SU-DHL-6 (cell line): ENCODE measurements at regions not wholly inside any gene's neighbourhood (a gene's known extent, or its start where the extent isn't known, plus 50 kb on each side); places are given as distances from the start of the nearest gene placed in this dataset.

ENCODE experiments used
- H2AFZ ChIP-seq: fragments of 200-600 bp; sonication (generic); 2 replicates; pipeline ENCODE4 v1.6.1; 2014; ENCODE audit warnings: low read depth, mild to moderate bottlenecking, moderate library complexity, mixed read lengths, antibody characterized with exemption, low read length; ENCODE audit not compliant: severe bottlenecking
- H3F3A ChIP-seq: fragments of 200-600 bp; shearing (Covaris generic); 2 replicates; pipeline ENCODE4 v1.6.0; 2016; ENCODE audit warnings: antibody characterized with exemption, mild to moderate bottlenecking; ENCODE audit not compliant: insufficient read depth
- H3K27ac ChIP-seq: fragments of 200-600 bp; sonication (generic); 2 replicates; pipeline ENCODE4 v1.5.1; 2016; ENCODE audit warnings: low read depth, mild to moderate bottlenecking, low read length, moderate library complexity, mixed read lengths
- H3K27me3 ChIP-seq: fragments of 200-600 bp; sonication (generic), shearing (Covaris generic); 2 replicates; pipeline ENCODE4 v1.6.0; 2014; ENCODE audit warnings: mild to moderate bottlenecking, low read length
- H3K36me3 ChIP-seq: fragments of 200-600 bp; sonication (generic); 2 replicates; pipeline ENCODE4 v1.6.1; 2014; ENCODE audit warnings: mild to moderate bottlenecking, low read length, mixed read lengths
- H3K4me2 ChIP-seq: fragments of 300-600, 200-600 bp; shearing (Covaris generic), sonication (generic); 2 replicates; pipeline ENCODE4 v1.6.0; 2014; ENCODE audit warnings: low read length, low read depth, mild to moderate bottlenecking; ENCODE audit not compliant: poor library complexity, severe bottlenecking
- H3K4me3 ChIP-seq: fragments of 200-600 bp; sonication (generic); 2 replicates; pipeline ENCODE4 v1.5.1; 2014; ENCODE audit warnings: antibody characterized with exemption, low read length, mild to moderate bottlenecking, mixed read lengths; ENCODE audit not compliant: insufficient read depth, poor library complexity, severe bottlenecking
- H3K79me2 ChIP-seq: fragments of 200-600 bp; sonication (generic); 2 replicates; pipeline ENCODE4 v1.6.1; 2014; ENCODE audit warnings: mild to moderate bottlenecking, low read length, moderate library complexity; ENCODE audit not compliant: insufficient read depth
- H3K9ac ChIP-seq: fragments of 200-600 bp; sonication (generic); 2 replicates; pipeline ENCODE4 v1.7.0; 2014; ENCODE audit warnings: mild to moderate bottlenecking, low read length
- H3K9me2 ChIP-seq: fragments of 200-600 bp; sonication (generic); replicated peaks from 2 replicates; pipeline ENCODE4 v1.6.1; 2014; ENCODE audit warnings: low read length; ENCODE audit not compliant: insufficient read depth
- H3K9me3 ChIP-seq: fragments of 200-600 bp; sonication (generic); 2 replicates; pipeline ENCODE4 v1.6.1; 2014; ENCODE audit warnings: low read length, mixed read lengths; ENCODE audit not compliant: insufficient read depth
- H4K20me1 ChIP-seq: fragments of 200-600 bp; sonication (generic); 2 replicates; pipeline ENCODE4 v1.6.1; 2014; ENCODE audit warnings: low read depth, mild to moderate bottlenecking, antibody characterized with exemption, low read length, moderate library complexity, mixed read lengths
- EZH2phosphoT487 ChIP-seq: fragments of 200-600 bp; sonication (generic), shearing (Covaris generic); conservative IDR thresholded peaks from 2 replicates; pipeline ENCODE4 v1.6.1; 2018; ENCODE audit warnings: mild to moderate bottlenecking, antibody characterized with exemption, low read length, moderate library complexity, mixed read lengths
- TF ChIP-seq, protein P1 (sequence below): fragments of 200-600 bp; sonication (generic); IDR thresholded peaks from one replicate; pipeline ENCODE4 v1.5.1; 2017; ENCODE audit warnings: antibody characterized with exemption, mild to moderate bottlenecking, low read length, moderate library complexity; ENCODE audit not compliant: insufficient read depth, poor library complexity, severe bottlenecking

DNA sequence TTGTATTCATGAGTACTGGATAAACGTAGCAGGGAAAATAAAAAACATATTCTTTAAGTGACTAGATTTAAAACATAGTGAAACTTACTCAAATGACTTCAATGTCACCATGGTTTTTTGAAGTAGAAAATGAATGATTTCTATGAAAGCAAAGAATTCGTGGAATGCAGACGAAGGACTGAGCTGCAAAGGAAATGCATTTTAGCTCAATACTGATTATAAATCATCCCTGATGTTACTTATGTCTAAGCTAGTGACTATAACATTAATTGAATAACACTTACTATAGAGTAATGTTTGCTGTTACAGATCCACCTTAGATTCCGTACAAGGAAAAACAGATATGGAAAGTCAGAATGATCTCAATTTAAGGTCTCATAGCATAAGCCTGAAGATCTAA, 1257.7 kb upstream of the CDH2 start:
- Histone ChIP-seq H3K4me3 (no peak overlapping the region), H3K27me3 (no peaks in the 10 kb centered on the region), H2AFZ (no peak overlapping the region), H3K4me2 (no peak overlapping the region), H3K36me3 (no peaks in the 10 kb centered on the region), H3F3A (no peaks in the 10 kb centered on the region), H4K20me1 (no peaks in the 10 kb centered on the region), H3K79me2 (no peaks in the 10 kb centered on the region), H3K9ac (no peak overlapping the region), H3K9me3 (peaks cover 14% of the 10 kb centered on the region; the same call in 1 of the 2 replicates), H3K27ac (no peak overlapping the region), H3K9me2 (no peaks in the 10 kb centered on the region)
- TF ChIP-seq EZH2phosphoT487, result no peak
- TF ChIP-seq, protein P1, sequence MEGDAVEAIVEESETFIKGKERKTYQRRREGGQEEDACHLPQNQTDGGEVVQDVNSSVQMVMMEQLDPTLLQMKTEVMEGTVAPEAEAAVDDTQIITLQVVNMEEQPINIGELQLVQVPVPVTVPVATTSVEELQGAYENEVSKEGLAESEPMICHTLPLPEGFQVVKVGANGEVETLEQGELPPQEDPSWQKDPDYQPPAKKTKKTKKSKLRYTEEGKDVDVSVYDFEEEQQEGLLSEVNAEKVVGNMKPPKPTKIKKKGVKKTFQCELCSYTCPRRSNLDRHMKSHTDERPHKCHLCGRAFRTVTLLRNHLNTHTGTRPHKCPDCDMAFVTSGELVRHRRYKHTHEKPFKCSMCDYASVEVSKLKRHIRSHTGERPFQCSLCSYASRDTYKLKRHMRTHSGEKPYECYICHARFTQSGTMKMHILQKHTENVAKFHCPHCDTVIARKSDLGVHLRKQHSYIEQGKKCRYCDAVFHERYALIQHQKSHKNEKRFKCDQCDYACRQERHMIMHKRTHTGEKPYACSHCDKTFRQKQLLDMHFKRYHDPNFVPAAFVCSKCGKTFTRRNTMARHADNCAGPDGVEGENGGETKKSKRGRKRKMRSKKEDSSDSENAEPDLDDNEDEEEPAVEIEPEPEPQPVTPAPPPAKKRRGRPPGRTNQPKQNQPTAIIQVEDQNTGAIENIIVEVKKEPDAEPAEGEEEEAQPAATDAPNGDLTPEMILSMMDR, result no peak

DNA sequence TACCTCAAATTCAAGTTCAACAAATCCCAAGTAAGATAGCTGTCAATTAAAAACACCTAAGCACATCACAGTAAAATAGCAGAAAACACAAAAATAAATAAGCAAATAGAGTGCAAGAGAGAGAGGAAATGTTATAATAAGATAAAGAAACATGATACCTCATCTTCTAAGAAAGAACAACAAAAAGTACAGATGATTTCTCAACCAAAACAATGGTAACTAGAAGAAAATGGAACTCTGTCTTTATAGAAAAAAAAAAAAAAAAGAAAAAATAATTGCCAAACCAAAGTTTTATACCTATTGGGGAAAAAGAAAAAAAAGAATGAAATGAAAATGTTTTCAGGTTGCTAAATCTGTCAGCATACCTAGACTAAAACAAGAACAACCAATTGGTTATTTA, 1253.5 kb upstream of the CDH2 start:
- Histone ChIP-seq H3K27ac (no peak overlapping the region), H3K36me3 (no peaks in the 10 kb centered on the region), H3K4me3 (no peak overlapping the region), H3K9me2 (no peaks in the 10 kb centered on the region), H4K20me1 (no peaks in the 10 kb centered on the region), H3K27me3 (no peaks in the 10 kb centered on the region), H3K9me3 (peaks cover 10% of the 10 kb centered on the region; the same call in 1 of the 2 replicates), H3K79me2 (no peaks in the 10 kb centered on the region), H3F3A (no peaks in the 10 kb centered on the region), H3K9ac (no peak overlapping the region), H2AFZ (no peak overlapping the region), H3K4me2 (no peak overlapping the region)
- TF ChIP-seq, protein P1, result no peak
- no peak for TF ChIP-seq EZH2phosphoT487

DNA sequence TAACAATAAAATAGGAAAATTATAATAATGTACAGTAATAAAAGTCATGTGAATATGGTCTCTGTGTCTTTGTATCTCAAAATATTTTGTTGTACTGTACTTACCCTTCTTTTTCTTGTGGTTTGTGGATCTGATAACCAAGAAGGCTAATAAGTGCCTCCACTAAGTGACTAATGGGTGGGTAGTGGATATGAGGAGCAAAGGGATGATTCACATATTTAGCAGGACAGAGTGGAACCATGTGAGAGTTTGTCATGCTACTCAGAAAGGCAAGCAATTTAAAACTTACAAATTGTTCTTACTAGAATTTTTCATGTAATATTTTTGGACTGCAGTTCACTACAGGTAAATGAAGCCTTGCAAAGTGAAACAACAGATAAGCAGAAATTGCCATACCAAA, 1241.2 kb upstream of the CDH2 start:
- TF ChIP-seq, protein P1, result no peak
- no peak for TF ChIP-seq EZH2phosphoT487
- no peak overlapping the region for H3K4me3 ChIP-seq
- no peak overlapping the region for H3K4me2 ChIP-seq
- no peaks in the 10 kb centered on the region for H3K27me3 ChIP-seq
- H3K9ac ChIP-seq, result no peak overlapping the region
- H3K79me2 ChIP-seq, result no peaks in the 10 kb centered on the region
- no peak overlapping the region for H3K27ac ChIP-seq
- H4K20me1 ChIP-seq, result no peaks in the 10 kb centered on the region
- H3K36me3 ChIP-seq, result no peaks in the 10 kb centered on the region
- H2AFZ ChIP-seq, result no peak overlapping the region
- peaks cover 9% of the 10 kb centered on the region; the same call in 1 of the 2 replicates for H3K9me3 ChIP-seq
- H3F3A ChIP-seq, result no peaks in the 10 kb centered on the region
- H3K9me2 ChIP-seq, result no peaks in the 10 kb centered on the region

DNA sequence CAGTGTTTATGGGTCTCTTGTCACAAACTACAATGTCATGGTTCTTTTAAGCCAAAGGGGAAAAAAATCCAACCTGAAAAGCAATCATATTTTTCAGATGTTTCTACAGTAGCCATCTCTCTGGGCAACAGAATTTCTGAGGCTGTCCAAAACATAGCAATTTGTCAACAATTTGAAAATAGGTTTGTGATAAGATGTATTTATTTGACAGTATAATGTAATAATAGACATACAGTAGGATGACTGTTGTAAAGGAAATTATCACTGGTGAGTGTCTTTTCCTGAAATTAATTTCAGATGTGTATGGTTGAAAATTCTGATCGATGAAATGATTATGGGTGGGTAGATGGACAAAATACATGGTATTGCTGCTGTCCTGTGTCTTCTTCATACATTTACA, 1230.1 kb upstream of the CDH2 start:
- no peaks in the 10 kb centered on the region for H4K20me1 ChIP-seq
- no peak overlapping the region for H3K27ac ChIP-seq
- no peaks in the 10 kb centered on the region for H3K79me2 ChIP-seq
- H2AFZ ChIP-seq, result no peak overlapping the region
- H3K9me3 ChIP-seq, result no peaks in the 10 kb centered on the region
- no peaks in the 10 kb centered on the region for H3K36me3 ChIP-seq
- H3F3A ChIP-seq, result no peaks in the 10 kb centered on the region
- no peak overlapping the region for H3K9ac ChIP-seq
- no peak for TF ChIP-seq EZH2phosphoT487
- TF ChIP-seq, protein P1, result no peak
- H3K9me2 ChIP-seq, result no peaks in the 10 kb centered on the region
- no peak overlapping the region for H3K4me3 ChIP-seq
- H3K27me3 ChIP-seq, result no peaks in the 10 kb centered on the region
- no peak overlapping the region for H3K4me2 ChIP-seq
